Body of pancreas (tissue), 4 donors: ENCODE measurements at regions not wholly inside any gene's neighbourhood (a gene's known extent, or its start where the extent isn't known, plus 50 kb on each side); places are given as distances from the start of the nearest gene placed in this dataset.

ENCODE experiments used
- ATAC-seq: fragments of 150-250 bp; one replicate; pipeline ENCODE4 v1.9.1; 2016
- DNase-seq, 4 donors: peaks; one replicate each; pipeline ENCODE4 v3.0.0-alpha.2; 2019
- H3K27ac ChIP-seq, 4 donors: fragments of 200-600 bp; sonication (generic); 1 replicate in 3 of 4; 2 replicates in 1 of 4; pipeline versions ENCODE4 v1.5.1 to v1.6.1; 2016 to 2019; ENCODE audit warnings: mild to moderate bottlenecking in 1 of 4, mixed read lengths in 1 of 4, moderate library complexity in 1 of 4
- H3K27me3 ChIP-seq, 2 donors: fragments of 200-600 bp; sonication (generic); one replicate each; pipeline ENCODE4 v1.6.0; 2016; ENCODE audit warnings: mild to moderate bottlenecking in 1 of 2
- H3K36me3 ChIP-seq, 2 donors: fragments of 200-600 bp; sonication (generic); replicated peaks in 1 of 2; 2 replicates each; pipeline ENCODE4 v1.5.1; 2016; ENCODE audit warnings: low read depth in 2 of 2; ENCODE audit not compliant: insufficient read depth in 1 of 2
- H3K4me1 ChIP-seq: fragments of 200-600 bp; sonication (generic); one replicate; pipeline ENCODE4 v1.6.0; 2016
- H3K4me3 ChIP-seq, 2 donors: fragments of 200-600 bp; sonication (generic); 1 replicate in 1 of 2; 2 replicates in 1 of 2; pipeline ENCODE4 v1.5.1; 2016 to 2019
- H3K9me3 ChIP-seq, 3 donors: fragments of 200-600 bp; sonication (generic); 1 replicate in 2 of 3; 2 replicates in 1 of 3; pipeline ENCODE4 v1.5.1; 2016
- POLR2A ChIP-seq, 3 donors: fragments of 450-650 bp; IDR thresholded peaks; one replicate each; pipeline ENCODE4 v1.6.1; 2016; ENCODE audit warnings: antibody characterized with exemption in 3 of 3, mild to moderate bottlenecking in 2 of 3
- WGBS, 2 donors: methylation state at CpG; one replicate each; pipeline ENCODE4 v1.1.5; 2017; 5-methylcytosine and 5-hydroxymethylcytosine counted together
- intact Hi-C: fragments of 100-400 bp; cut with DNase I; formaldehyde crosslinking; loops from one replicate; pipeline ENCODE4 v1.15.1; 2023
- TF ChIP-seq, protein P1 (sequence below), 7 experiments: fragments of 450-650 bp in 4 of 7; fragments of 200-600 bp in 3 of 7; sonication (generic) in 3 of 7; IDR thresholded peaks; one replicate each; pipeline ENCODE4 v1.5.1; 2016 to 2019; ENCODE audit warnings: antibody characterized with exemption in 7 of 7

- ATAC-seq (no peak), DNase-seq (no peak)
- Histone ChIP-seq H3K27me3 (no peaks in the 10 kb centered on the region), H3K4me1 (peaks cover 24% of the 10 kb centered on the region), H3K36me3 (no peaks in the 10 kb centered on the region), H3K27ac (peak overlapping the region in 1 of 4 donors; percentile 24), H3K9me3 (no peaks in the 10 kb centered on the region), H3K4me3 (no peak overlapping the region)
- WGBS, 2 donors: 57 to 70% methylated on average over 8 of the region's 8 CpGs
- intact Hi-C loops: no loop called here
- TF ChIP-seq POLR2A (IDR thresholded peaks at IDR 0.05): no peak
- TF ChIP-seq, protein P1, sequence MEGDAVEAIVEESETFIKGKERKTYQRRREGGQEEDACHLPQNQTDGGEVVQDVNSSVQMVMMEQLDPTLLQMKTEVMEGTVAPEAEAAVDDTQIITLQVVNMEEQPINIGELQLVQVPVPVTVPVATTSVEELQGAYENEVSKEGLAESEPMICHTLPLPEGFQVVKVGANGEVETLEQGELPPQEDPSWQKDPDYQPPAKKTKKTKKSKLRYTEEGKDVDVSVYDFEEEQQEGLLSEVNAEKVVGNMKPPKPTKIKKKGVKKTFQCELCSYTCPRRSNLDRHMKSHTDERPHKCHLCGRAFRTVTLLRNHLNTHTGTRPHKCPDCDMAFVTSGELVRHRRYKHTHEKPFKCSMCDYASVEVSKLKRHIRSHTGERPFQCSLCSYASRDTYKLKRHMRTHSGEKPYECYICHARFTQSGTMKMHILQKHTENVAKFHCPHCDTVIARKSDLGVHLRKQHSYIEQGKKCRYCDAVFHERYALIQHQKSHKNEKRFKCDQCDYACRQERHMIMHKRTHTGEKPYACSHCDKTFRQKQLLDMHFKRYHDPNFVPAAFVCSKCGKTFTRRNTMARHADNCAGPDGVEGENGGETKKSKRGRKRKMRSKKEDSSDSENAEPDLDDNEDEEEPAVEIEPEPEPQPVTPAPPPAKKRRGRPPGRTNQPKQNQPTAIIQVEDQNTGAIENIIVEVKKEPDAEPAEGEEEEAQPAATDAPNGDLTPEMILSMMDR (IDR thresholded peaks at IDR 0.05): no peak
Measured at GRCh38 chr4:41428601-41429279, 109.2 kb upstream of the LIMCH1 start.

DNA sequence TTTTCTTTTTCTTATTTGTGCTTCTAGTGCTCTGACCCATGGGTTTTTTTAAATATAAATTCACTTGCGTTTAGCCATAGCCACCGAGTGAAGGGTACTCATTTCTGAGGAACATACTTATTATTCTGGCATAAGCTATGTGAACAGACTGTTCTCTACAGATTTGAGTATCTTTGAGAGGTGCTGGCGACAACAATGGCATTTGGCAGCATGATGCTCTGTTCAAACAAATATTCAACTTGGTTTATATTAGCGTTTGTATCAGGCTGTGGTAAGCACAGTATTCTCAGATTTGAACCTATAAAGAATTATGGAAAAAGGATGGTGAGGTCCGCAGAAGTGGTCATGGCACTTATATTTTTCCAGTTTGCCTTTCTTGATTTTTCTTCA lies 108.7 kb upstream of the LIMCH1 start:
- peaks cover 24% of the 10 kb centered on the region for H3K4me1 ChIP-seq
- H3K9me3 ChIP-seq: no peaks in the 10 kb centered on the region
- H3K4me3 ChIP-seq: no peak overlapping the region
- 79% methylated on average over 5 of the region's 5 CpGs for WGBS, 2 donors
- no peaks in the 10 kb centered on the region for H3K36me3 ChIP-seq
- no peaks in the 10 kb centered on the region for H3K27me3 ChIP-seq
- TF ChIP-seq POLR2A (IDR thresholded peaks at IDR 0.05): no peak
- TF ChIP-seq, protein P1 (IDR thresholded peaks at IDR 0.05): no peak
- intact Hi-C loops: no loop called here
- DNase-seq (no peak), ATAC-seq (no peak)
- H3K27ac ChIP-seq: no peak overlapping the region

- H3K9me3 ChIP-seq: no peaks in the 10 kb centered on the region
- WGBS, 2 donors: 71 to 77% methylated on average over 1 of the region's 1 CpG
- no peak overlapping the region for H3K4me3 ChIP-seq
- no peak overlapping the region for H3K27ac ChIP-seq
- H3K36me3 ChIP-seq: no peaks in the 10 kb centered on the region
- intact Hi-C loops: no loop called here
- DNase-seq: no peak
- no peaks in the 10 kb centered on the region for H3K27me3 ChIP-seq
- peaks cover 24% of the 10 kb centered on the region for H3K4me1 ChIP-seq
- ATAC-seq: no peak
- no peak for TF ChIP-seq POLR2A (IDR thresholded peaks at IDR 0.05)
- TF ChIP-seq, protein P1 (IDR thresholded peaks at IDR 0.05): no peak
Measured at GRCh38 chr4:41430792-41431191, 107.2 kb upstream of the LIMCH1 start.

DNA sequence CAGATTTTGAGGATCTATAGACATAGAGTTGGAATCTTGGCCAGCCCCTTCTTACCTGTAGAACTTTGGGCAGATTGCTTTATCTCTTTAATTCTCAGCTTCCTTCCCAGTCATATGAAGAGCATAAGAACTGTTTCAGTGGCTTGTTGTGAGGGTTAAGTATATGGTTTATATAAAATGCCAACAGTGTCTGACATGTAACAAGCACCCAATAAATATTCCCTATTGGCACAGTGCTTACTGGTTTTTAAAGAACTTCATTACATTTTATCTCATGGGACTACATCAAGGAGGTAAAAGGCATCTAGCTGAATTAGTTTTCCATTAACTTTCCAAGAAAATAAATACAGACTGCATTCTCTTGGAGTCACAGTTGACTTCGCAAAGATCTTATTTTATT lies 106.7 kb upstream of the LIMCH1 start:
- no peak for TF ChIP-seq POLR2A (IDR thresholded peaks at IDR 0.05)
- TF ChIP-seq, protein P1 (IDR thresholded peaks at IDR 0.05): no peak
- Histone ChIP-seq H3K27ac (no peak overlapping the region), H3K27me3 (no peaks in the 10 kb centered on the region), H3K36me3 (no peaks in the 10 kb centered on the region), H3K9me3 (no peaks in the 10 kb centered on the region), H3K4me3 (no peak overlapping the region), H3K4me1 (peaks cover 22% of the 10 kb centered on the region)
- ATAC-seq: no peak
- intact Hi-C loops: no loop called here
- no peak for DNase-seq
- 89% methylated on average over 1 of the region's 1 CpG for WGBS, 2 donors

DNA sequence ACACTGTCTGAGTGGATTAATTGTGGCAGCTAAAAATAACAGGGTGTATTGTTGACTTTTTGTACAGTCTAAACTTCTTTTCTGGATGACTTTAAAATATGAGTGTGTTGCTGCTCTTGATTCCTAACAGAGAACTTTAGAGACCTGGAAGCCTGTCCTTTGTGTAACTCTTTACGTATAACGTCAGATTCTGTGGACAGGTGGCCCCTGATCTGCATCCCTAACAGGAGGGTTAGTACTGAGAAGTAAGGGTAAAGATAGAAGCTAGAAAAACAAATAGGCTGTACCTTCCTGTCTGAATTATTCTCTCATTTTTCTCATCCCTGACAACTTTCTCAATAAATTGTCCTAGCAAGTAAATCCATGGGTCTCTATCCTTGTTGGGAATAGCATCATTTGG lies 105.7 kb upstream of the LIMCH1 start:
- no peak overlapping the region for H3K4me3 ChIP-seq
- no peaks in the 10 kb centered on the region for H3K9me3 ChIP-seq
- intact Hi-C loops: no loop called here
- DNase-seq (no peak), ATAC-seq (no peak)
- 76 to 87% methylated on average over 2 of the region's 2 CpGs for WGBS, 2 donors
- TF ChIP-seq POLR2A (IDR thresholded peaks at IDR 0.05): no peak
- TF ChIP-seq, protein P1 (IDR thresholded peaks at IDR 0.05): no peak
- no peak overlapping the region for H3K27ac ChIP-seq
- H3K4me1 ChIP-seq: peaks cover 18% of the 10 kb centered on the region
- H3K27me3 ChIP-seq: no peaks in the 10 kb centered on the region
- no peaks in the 10 kb centered on the region for H3K36me3 ChIP-seq
